ENCODE measurements at regions not wholly inside any gene's neighbourhood (a gene's known extent, or its start where the extent isn't known, plus 50 kb on each side); places are given as distances from the start of the nearest gene placed in this dataset.

DNA sequence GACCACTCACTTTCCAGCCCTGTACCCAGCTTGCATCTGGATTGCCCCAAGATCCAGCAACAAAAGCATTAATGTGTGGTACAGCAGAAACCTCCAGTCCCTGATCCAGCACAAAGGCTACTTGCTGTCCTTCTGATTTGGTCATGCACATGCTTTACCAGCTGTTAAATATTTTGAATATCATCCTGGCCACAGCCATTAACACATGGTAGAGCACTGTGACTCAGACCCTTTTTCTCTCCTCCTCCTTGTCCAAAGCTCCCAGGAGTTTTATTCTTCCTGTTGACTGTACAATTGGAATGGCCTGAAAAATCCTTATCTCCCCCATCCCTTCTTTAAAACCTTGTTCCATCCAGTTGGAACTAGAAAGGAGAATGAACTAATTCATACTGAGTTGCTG is 419.7 kb upstream of the TNP1 start:
- H3K4me1 ChIP-seq (ENCODE audit: insufficient read depth, low read length) = no peaks in the 10 kb centered on the region
- no peak overlapping the region for H3K4me2 ChIP-seq (ENCODE audit: insufficient read depth, low read length)
- H4K20me1 ChIP-seq (ENCODE audit: insufficient read depth, low read length) = no peaks in the 10 kb centered on the region
- no peak overlapping the region for H3K27ac ChIP-seq (ENCODE audit: low read length)
- no peak overlapping the region for H2AFZ ChIP-seq (ENCODE audit: low read depth, low read length)
- no peaks in the 10 kb centered on the region for H3K9me3 ChIP-seq (ENCODE audit: insufficient read depth, low read length, severe bottlenecking)
- H3K36me3 ChIP-seq (ENCODE audit: insufficient read depth, low read length) = no peaks in the 10 kb centered on the region
- H3K9ac ChIP-seq (ENCODE audit: low read depth, low read length) = no peak overlapping the region
- H3K27me3 ChIP-seq (ENCODE audit: insufficient read depth, low read length, poor library complexity) = peaks cover 10% of the 10 kb centered on the region
- no peaks in the 10 kb centered on the region for H3K79me2 ChIP-seq (ENCODE audit: insufficient read depth, low read length)
- H3K4me3 ChIP-seq (ENCODE audit: low read depth in 1 of 2, low read length in 2 of 2) = no peak overlapping the region
- no peak for ATAC-seq (ENCODE audit: insufficient read depth, low read depth)
- TF ChIP-seq, protein P1, sequence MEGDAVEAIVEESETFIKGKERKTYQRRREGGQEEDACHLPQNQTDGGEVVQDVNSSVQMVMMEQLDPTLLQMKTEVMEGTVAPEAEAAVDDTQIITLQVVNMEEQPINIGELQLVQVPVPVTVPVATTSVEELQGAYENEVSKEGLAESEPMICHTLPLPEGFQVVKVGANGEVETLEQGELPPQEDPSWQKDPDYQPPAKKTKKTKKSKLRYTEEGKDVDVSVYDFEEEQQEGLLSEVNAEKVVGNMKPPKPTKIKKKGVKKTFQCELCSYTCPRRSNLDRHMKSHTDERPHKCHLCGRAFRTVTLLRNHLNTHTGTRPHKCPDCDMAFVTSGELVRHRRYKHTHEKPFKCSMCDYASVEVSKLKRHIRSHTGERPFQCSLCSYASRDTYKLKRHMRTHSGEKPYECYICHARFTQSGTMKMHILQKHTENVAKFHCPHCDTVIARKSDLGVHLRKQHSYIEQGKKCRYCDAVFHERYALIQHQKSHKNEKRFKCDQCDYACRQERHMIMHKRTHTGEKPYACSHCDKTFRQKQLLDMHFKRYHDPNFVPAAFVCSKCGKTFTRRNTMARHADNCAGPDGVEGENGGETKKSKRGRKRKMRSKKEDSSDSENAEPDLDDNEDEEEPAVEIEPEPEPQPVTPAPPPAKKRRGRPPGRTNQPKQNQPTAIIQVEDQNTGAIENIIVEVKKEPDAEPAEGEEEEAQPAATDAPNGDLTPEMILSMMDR (IDR thresholded peaks at IDR 0.05; ENCODE audit: borderline replicate concordance, extremely low read depth, low read length, poor library complexity, severe bottlenecking) = no peak
- TF ChIP-seq EZH2 (IDR thresholded peaks at IDR 0.05; ENCODE audit: borderline replicate concordance, low read depth, low read length, severe bottlenecking) = no peak
- no peak for DNase-seq

DNA sequence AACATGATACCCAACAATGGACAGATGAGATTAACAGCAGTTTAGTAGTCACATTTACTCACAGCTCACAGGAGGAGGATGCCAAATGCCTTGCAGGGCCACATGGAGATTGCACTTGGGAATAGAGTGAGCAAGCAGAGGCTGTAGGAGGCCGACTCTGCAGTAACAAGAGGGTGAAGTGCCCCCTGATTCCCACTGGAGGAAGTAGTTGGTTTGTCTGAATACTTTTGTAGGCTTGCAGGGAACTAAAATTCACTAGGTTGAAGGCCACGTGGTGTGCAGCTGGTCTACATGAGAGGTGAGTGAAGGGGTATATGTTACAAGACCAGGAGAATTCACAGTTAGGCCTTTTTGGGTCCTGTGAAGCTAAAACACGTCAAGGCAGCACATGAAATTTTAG is 419.3 kb upstream of the TNP1 start:
- ATAC-seq (ENCODE audit: insufficient read depth, low read depth) (no peak), DNase-seq (no peak)
- Histone ChIP-seq H3K4me1 (ENCODE audit: insufficient read depth, low read length) (no peaks in the 10 kb centered on the region), H3K4me3 (ENCODE audit: low read depth in 1 of 2, low read length in 2 of 2) (no peak overlapping the region), H2AFZ (ENCODE audit: low read depth, low read length) (no peak overlapping the region), H3K36me3 (ENCODE audit: insufficient read depth, low read length) (no peaks in the 10 kb centered on the region), H3K27me3 (ENCODE audit: insufficient read depth, low read length, poor library complexity) (peaks cover 10% of the 10 kb centered on the region), H3K9ac (ENCODE audit: low read depth, low read length) (no peak overlapping the region), H3K9me3 (ENCODE audit: insufficient read depth, low read length, severe bottlenecking) (no peaks in the 10 kb centered on the region), H4K20me1 (ENCODE audit: insufficient read depth, low read length) (no peaks in the 10 kb centered on the region), H3K27ac (ENCODE audit: low read length) (no peak overlapping the region), H3K79me2 (ENCODE audit: insufficient read depth, low read length) (no peaks in the 10 kb centered on the region), H3K4me2 (ENCODE audit: insufficient read depth, low read length) (no peak overlapping the region)
- TF ChIP-seq, protein P1 (IDR thresholded peaks at IDR 0.05; ENCODE audit: borderline replicate concordance, extremely low read depth, low read length, poor library complexity, severe bottlenecking) = no peak
- no peak for TF ChIP-seq EZH2 (IDR thresholded peaks at IDR 0.05; ENCODE audit: borderline replicate concordance, low read depth, low read length, severe bottlenecking)

DNA sequence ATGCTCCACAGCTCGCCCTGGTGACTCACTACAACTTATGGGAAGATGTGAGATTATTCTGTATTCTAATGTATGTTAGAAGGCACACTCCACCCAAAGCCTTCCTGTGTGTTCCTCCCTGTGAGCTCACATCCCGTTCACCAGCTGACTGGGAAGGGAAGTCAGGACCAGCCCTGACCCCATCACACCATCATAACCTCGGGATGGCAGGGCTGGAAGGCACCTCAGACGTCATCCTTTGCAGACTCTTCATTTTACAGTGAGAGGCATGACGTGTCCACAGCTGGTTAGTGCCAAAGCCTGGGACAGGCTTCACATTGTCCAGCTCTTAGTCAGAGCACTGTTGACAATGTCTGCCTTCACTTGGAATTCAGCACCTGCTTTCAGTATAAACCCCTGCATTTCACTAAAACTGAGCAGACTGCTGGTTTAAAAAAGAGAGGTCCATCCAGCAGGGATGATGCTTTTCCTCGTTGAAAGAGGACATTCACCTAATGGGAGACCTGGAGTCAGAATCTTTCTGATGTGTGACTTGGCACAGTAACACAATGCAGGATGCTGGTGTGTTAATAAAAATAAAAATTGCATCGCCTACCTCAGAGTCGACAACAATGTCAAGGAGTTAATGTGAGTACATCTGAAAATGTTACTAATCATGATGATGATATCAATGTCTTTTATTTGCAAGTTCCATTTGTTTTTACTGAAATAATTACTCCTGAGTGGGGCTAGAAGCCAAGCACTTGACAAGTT is 418.0 kb upstream of the TNP1 start:
- Histone ChIP-seq H3K9ac (ENCODE audit: low read depth, low read length) (no peak overlapping the region), H2AFZ (ENCODE audit: low read depth, low read length) (no peak overlapping the region), H3K4me2 (ENCODE audit: insufficient read depth, low read length) (no peak overlapping the region), H3K27me3 (ENCODE audit: insufficient read depth, low read length, poor library complexity) (peaks cover 2% of the 10 kb centered on the region), H3K79me2 (ENCODE audit: insufficient read depth, low read length) (no peaks in the 10 kb centered on the region), H3K9me3 (ENCODE audit: insufficient read depth, low read length, severe bottlenecking) (no peaks in the 10 kb centered on the region), H4K20me1 (ENCODE audit: insufficient read depth, low read length) (no peaks in the 10 kb centered on the region), H3K36me3 (ENCODE audit: insufficient read depth, low read length) (no peaks in the 10 kb centered on the region), H3K4me3 (ENCODE audit: low read depth in 1 of 2, low read length in 2 of 2) (no peak overlapping the region), H3K27ac (ENCODE audit: low read length) (no peak overlapping the region), H3K4me1 (ENCODE audit: insufficient read depth, low read length) (no peaks in the 10 kb centered on the region)
- TF ChIP-seq, protein P1 (IDR thresholded peaks at IDR 0.05; ENCODE audit: borderline replicate concordance, extremely low read depth, low read length, poor library complexity, severe bottlenecking) = no peak
- TF ChIP-seq EZH2 (IDR thresholded peaks at IDR 0.05; ENCODE audit: borderline replicate concordance, low read depth, low read length, severe bottlenecking) = no peak
- DNase-seq (no peak), ATAC-seq (ENCODE audit: insufficient read depth, low read depth) (no peak)
